ENCODE measurements at regions not wholly inside any gene's neighbourhood (a gene's known extent, or its start where the extent isn't known, plus 50 kb on each side); places are given as distances from the start of the nearest gene placed in this dataset.

- TF ChIP-seq CTCF (IDR thresholded peaks at IDR 0.05) (no peak), POLR2A (IDR thresholded peaks at IDR 0.05) (no peak)
Observed at GRCh38 chr4:29014555-29014954, 1705.6 kb upstream of the PCDH7 start.

Measured in tibial nerve (tissue), 3 donors.